HEK293 (cell line): ENCODE measurements at regions not wholly inside any gene's neighbourhood (a gene's known extent, or its start where the extent isn't known, plus 50 kb on each side); places are given as distances from the start of the nearest gene placed in this dataset.

Experiments used
- CTCF ChIP-seq: fragments of 450-650 bp; formaldehyde crosslinking; IDR thresholded peaks from 2 replicates; pipeline ENCODE4 v1.5.1; 2016; ENCODE audit warnings: missing biosample characterization, missing genetic modification characterization
- KLF17 ChIP-seq: fragments of 450-650 bp; formaldehyde crosslinking; IDR thresholded peaks from 2 replicates; pipeline ENCODE4 v1.5.1; 2016; ENCODE audit warnings: missing biosample characterization, missing genetic modification characterization
- KLF9 ChIP-seq: fragments of 450-650 bp; formaldehyde crosslinking; IDR thresholded peaks from 2 replicates; pipeline ENCODE4 v1.5.1; 2016; ENCODE audit warnings: missing biosample characterization, missing genetic modification characterization, low read depth
- SP2 ChIP-seq: fragments of 450-650 bp; formaldehyde crosslinking; IDR thresholded peaks from 2 replicates; pipeline ENCODE4 v1.5.1; 2016; ENCODE audit warnings: missing biosample characterization, missing genetic modification characterization
- ZBTB20 ChIP-seq: fragments of 450-650 bp; formaldehyde crosslinking; IDR thresholded peaks from 2 replicates; pipeline ENCODE4 v1.5.1; 2016; ENCODE audit warnings: missing biosample characterization, missing genetic modification characterization
- ZSCAN23 ChIP-seq: fragments of 450-650 bp; formaldehyde crosslinking; IDR thresholded peaks from 2 replicates; pipeline ENCODE4 v1.5.1; 2016; ENCODE audit warnings: missing biosample characterization, missing genetic modification characterization

- TF ChIP-seq SP2 (tag by site-specific recombination) (no peak), CTCF (tag by site-specific recombination) (no peak), KLF17 (no peak), ZBTB20 (tag by site-specific recombination) (no peak), ZSCAN23 (tag by site-specific recombination) (no peak), KLF9 (tag by site-specific recombination) (no peak)
These were observed 136.3 kb upstream of the FMN2 start for GRCh38 chr1:239955431-239955830.
